ENCODE measurements at regions not wholly inside any gene's neighbourhood (a gene's known extent, or its start where the extent isn't known, plus 50 kb on each side); places are given as distances from the start of the nearest gene placed in this dataset.
"Not testable (repeated sequence)": the region's sequence is repeated elsewhere in the genome, so short reads cannot be mapped to it uniquely, and the experiment has no call there.

GRCh38 chr5:57724836-57725235 is 242.2 kb upstream of the ACTBL2 start:
- DNase-seq = peak; percentile 77

DNA sequence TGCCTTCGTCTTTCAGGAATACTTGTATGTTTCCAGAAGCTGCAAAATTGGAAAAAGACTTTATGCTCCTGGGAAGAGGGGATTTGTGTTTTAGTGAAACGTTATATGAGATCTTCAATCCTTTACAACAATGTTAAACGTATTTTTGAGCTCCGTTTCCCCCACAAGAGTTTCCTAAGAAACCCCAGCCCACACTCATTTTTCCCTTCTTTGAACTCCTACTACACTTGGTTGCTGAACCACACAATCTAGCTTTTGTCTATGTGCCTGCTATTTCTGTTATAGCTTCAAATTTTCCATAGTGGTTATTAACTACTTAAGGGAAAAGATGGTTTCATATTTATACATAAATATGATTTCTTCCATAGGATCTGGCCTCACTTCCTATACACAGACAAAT is 238.6 kb upstream of the ACTBL2 start:
- no peak for DNase-seq

DNA sequence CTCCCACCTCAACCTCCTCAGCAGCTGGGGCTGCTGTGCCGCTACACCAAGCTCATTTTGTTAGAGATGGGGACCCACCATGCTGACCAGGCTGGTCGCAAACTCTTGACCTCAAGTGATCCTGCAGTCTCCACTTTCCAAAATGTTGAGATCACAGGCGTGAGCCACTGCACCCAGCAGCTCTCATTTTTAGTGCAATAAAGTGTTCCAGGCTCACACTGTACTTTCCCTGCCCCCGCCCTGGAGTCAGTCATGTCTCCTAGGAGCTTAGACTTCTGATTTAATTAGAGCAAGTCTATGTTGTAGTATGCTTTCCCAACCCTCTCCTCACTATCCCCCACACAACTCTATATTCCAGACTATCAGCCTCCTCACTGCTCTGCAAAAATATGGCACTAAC is 238.0 kb upstream of the ACTBL2 start:
- no peak for DNase-seq

DNA sequence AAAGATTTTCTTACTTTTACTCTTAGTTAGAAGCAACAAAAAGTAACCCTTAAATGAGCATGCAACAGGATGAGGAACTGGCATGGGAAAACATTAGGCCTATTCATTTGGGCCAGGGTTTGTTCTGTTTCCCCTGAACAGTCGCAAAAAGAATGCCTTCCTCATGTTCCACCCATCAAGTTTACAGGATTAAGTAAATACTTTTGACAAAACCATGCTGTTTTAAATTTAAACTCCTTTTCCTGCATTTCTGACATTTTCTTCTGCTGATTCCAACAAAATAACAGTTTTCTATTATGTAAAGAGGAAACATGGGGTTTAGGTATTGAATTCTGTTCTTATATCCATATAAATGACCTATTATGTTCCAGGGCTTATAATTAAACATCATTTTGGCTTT is 236.6 kb upstream of the ACTBL2 start:
- DNase-seq = no peak

DNA sequence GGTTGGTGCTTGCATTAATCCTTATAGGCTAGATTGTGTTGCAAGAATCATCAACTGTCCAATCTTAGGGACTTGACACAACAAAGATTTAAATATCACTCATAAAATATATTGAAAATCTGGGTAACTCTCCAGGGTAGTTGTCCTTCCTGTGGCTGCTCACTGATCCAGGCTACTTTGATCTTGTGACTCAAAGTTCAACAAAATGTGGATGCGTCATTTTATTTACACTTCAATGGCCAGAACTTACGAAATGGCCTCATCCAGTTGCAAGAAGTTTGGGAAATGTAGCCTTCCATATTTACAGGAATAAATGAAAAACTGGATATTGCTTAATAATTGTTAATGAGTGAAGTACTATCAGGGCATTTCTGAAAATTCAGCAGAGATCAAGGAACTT is 235.5 kb upstream of the ACTBL2 start:
- no peak for DNase-seq

DNA sequence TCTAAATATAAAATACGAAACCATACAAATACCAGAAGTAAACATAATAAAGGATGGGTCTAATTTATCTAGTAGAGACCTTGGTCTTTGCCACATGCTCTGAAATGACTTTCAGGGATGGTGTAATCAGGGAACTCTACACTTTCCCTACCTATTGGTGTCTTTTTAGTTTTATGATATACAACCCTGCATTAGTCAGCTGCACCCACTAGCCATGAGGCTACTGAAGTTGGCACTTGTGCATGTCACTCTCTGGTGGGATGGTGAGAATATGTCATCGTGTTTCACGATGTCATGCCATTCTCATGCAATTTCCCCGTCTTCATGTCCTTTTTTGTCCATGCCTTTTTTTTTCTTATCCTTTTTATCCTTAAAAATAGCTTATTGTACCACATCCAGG is 234.9 kb upstream of the ACTBL2 start:
- no peak for DNase-seq

DNA sequence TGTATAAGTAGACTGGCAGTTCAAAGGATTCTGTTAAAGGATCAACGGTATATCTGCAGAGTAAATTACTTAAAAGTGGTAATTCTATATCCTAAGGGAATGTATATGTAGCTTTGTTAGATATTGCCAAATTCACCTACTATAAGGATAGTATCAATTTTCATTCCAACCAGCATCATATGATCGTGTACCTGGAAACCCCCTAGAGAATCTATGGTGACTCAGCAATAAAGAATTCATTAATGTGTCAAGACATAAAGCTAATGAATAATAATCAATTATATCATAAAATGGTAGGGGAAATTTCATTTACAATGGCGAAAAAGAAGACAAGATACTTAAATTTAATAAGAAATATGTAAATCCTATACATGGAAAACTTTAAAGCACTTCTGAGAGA is 234.1 kb upstream of the ACTBL2 start:
- DNase-seq = no peak

DNA sequence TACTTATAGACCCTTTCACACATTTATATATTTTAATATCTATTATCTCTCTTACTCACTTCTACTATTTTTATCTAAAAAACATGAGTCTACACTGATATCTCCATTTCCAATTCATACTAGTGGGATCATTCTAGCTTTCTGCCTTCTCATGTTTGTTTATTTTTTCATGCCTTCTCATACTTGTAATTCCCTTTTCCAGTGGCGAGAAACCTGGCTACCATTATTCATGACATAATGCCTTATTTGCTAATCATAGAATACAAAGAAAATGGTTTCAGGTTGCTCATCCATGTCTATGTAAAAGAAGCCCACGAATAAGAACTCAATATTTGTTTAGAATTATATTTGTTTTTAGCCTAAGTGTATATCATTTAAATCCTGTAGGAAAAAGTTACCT is 232.7 kb upstream of the ACTBL2 start:
- DNase-seq = peak; percentile 24

GRCh38 chr5:57713535-57713934 is 230.9 kb upstream of the ACTBL2 start:
- DNase-seq = not testable (repeated sequence)

DNA sequence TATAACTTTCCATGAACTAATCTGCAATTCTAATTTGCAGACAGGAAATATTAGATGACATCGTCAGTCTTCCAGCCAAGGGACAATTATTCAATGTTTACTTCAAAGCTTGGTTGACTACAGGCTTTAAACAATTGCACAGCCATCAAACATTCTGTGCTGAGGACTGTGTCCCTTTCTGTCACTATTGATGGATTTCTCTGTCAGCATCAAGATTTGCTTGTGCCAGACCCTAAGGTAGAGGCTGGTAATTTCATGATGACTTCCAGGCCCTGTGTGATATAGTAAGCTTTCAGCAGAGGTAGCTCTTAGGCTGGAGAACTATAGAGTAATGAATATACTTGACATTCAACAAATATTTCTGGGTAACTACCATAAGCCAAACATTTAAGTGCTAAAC is 229.3 kb upstream of the ACTBL2 start:
- DNase-seq = no peak

DNA sequence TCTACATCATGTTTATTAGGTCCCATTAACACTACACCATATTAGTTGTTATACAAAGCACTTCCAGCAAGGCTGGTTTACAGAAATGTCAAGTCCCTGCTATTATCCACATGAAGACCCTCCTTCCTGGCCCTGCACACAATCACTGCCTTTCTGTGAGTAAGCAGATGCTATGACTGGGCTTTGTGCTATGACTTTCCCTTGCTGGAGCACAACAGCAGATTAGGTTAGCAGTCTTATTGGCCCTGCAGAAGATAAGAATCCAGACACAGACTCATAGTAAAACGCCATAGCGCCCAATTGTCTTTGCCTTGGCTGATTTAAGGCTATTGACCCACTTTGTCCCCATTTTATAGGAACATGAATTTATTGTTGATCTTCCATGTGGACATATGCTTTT is 228.9 kb upstream of the ACTBL2 start:
- DNase-seq = no peak

GRCh38 chr5:57710126-57710525 is 227.5 kb upstream of the ACTBL2 start:
- no peak for DNase-seq

GRCh38 chr5:57705769-57706168 is 223.2 kb upstream of the ACTBL2 start:
- no peak for DNase-seq

DNA sequence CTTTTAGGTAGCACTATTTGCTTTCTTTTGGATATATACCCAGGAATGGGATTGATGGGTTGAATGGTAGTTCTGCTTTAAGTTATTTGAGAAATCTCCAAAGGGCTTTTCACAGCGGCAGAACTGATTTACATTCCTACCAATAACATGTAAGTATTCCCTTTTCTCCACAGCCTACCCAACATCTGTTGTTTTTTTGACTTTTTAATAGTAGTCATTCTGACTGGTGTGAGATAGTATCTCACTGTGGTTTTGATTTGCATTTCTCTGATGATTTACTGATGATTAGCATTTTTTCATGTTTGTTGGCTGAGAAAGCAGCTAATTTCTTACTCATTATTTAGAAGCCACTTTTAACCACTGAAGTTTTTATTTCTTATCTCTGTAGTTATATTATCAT is 221.1 kb upstream of the ACTBL2 start:
- peak; percentile 47 for DNase-seq

DNA sequence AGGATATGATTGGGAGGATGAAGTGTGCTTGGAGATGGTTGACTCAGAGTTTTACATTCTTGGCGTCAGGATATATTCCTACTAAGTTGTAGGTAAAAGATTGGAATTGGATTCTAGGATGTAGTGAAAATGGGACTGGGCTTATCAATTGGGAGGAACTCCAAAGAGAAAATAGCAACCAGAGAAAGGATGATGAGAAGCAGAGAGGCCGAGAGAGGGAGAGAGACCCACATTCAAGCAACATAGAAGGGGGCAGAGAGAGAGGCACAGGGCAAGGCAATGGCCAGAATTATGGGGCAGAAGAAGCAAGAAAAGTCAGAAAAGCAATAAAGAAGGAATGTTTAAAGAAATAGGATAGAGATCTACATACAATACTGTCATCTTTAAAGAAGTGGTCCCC is 217.9 kb upstream of the ACTBL2 start:
- DNase-seq = no peak

- DNase-seq = no peak
These were observed 217.5 kb upstream of the ACTBL2 start for GRCh38 chr5:57700072-57700471.

DNA sequence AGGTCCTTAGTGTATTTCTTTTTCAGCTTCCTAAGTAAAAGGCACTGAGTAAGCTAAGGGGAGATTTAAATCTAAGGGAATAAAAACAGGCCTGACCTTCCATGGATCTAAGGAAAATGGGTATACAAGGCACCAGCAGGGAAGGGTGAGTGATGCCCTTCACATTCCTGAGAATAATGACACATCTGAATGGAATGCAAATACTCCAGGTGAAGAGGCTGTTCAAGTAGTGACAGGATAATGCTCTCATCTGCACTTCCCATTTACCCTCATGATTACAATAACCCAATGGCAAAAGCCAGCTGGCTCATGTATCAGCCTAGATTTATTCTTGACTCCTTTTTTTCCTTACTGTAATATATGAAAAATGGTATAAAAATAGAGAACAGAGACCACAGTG is 216.2 kb upstream of the ACTBL2 start:
- peak; percentile 58 for DNase-seq

GRCh38 chr5:57698086-57698485 is 215.5 kb upstream of the ACTBL2 start:
- no peak for DNase-seq

GRCh38 chr5:57696825-57697570 is 214.4 kb upstream of the ACTBL2 start:
- DNase-seq = no peak

DNA sequence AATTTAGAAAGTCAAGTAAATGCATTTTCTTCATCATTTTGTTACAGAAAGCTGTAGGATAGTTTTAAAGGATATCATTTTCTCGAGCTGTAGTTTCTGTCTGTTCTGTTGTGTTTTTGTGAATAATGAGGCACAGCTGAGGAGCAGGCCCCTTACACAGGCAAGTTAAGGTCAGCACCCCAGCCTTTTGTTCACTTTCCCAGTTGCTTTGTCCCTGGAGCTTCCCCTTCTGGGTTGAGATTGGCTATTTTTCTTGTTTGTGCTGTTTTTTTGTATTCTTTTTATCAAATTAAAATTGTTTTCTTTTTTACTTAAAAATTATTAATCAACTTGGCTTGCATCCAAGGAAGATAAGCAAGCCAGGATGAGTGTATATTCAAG is 213.8 kb upstream of the ACTBL2 start:
- no peak for DNase-seq

DNA sequence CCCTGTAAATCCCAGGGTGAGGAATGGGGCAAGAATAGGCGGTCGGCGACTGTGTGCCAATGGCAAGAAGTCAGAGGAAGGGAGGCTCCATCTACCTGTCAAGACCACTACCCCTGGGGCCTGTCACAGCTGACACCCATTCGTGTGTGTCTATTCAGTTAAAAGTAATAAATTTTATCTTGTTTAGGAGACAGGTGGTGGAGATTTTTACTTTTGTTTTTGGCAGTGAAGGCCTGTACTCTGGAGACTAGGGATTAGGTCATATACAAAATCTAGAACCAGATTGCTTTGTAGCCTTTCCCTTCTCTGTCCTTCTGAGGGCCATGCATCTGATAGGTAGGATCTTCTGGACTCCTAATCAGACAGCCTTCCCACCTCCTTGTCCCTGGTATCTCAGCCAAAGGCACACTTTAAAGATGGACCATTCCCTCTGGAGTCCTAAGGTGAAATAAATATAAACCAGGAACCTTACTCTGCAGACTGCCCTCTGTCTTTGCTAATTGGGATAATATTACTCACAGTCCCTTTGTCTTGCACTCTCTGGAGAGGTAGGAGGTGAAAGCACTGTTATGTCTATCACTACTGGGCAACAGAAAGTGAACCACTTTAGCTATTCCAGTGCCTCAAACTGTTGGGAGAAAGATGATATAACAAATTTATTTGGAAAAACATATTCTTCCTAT is 213.2 kb upstream of the ACTBL2 start:
- DNase-seq = no peak

DNA sequence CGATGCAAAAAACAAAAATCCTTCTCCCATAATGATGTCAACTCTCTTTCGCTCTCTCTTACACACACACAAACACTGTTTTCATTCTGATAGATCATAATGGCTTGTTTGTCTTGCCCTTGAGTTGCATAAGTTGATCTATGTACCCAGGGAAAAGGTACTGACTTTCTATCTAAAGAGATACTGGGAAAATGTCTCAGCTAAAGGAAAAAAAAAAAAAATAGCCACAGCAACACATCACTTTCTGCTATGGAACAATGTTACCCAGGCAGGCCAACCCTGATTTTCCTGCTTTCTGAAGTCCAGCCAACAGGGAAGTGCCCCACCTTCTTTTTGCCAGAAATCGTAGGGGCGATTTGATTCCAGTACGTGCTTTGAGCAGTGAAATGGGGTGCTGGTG is 212.6 kb upstream of the ACTBL2 start:
- no peak for DNase-seq

GRCh38 chr5:57693488-57694305 is 211.1 kb upstream of the ACTBL2 start:
- DNase-seq = no peak

All from EL (cell line).